GM23338 (cell line): ENCODE measurements at regions not wholly inside any gene's neighbourhood (a gene's known extent, or its start where the extent isn't known, plus 50 kb on each side); places are given as distances from the start of the nearest gene placed in this dataset.

Source experiments
- ATAC-seq: fragments of 200-7000 bp; cut with Tn5 transposase; 3 replicates; pipeline ENCODE4 v1.9.1; 2020
- DNase-seq: peaks from one replicate; pipeline ENCODE4 v3.0.0-alpha.2; 2015; ENCODE audit warnings: low spot score
- H2AFZ ChIP-seq: fragments of 200-600 bp; sonication (generic); 2 replicates; pipeline ENCODE4 v1.8.0; 2016; ENCODE audit warnings: antibody characterized with exemption, mild to moderate bottlenecking, moderate library complexity
- H3F3A ChIP-seq: fragments of 200-600 bp; sonication (generic); replicated peaks from 2 replicates; pipeline ENCODE4 v1.8.0; 2017; ENCODE audit warnings: antibody characterized with exemption, mixed run types, low read depth
- H3K27ac ChIP-seq: fragments of 200-600 bp; sonication (generic); 2 replicates; pipeline ENCODE4 v1.6.1; 2016; ENCODE audit warnings: low read depth
- H3K27me3 ChIP-seq: fragments of 200-600 bp; sonication (generic); 2 replicates; pipeline ENCODE4 v1.8.0; 2016; ENCODE audit warnings: mild to moderate bottlenecking, mixed run types, moderate library complexity; ENCODE audit not compliant: insufficient read depth
- H3K36me3 ChIP-seq: fragments of 200-600 bp; sonication (generic); 2 replicates; pipeline ENCODE4 v1.8.0; 2016; ENCODE audit warnings: mild to moderate bottlenecking; ENCODE audit not compliant: insufficient read depth
- H3K4me1 ChIP-seq: fragments of 200-600 bp; sonication (generic); 2 replicates; pipeline ENCODE4 v1.8.0; 2016; ENCODE audit warnings: mild to moderate bottlenecking, moderate library complexity; ENCODE audit not compliant: insufficient read depth
- H3K4me2 ChIP-seq: fragments of 200-600 bp; sonication (generic); 2 replicates; pipeline ENCODE4 v1.7.1; 2017; ENCODE audit warnings: mixed run types
- H3K4me3 ChIP-seq: fragments of 200-600 bp; sonication (generic); 2 replicates; pipeline ENCODE4 v1.6.1; 2016; ENCODE audit warnings: mixed run types
- H3K79me2 ChIP-seq: fragments of 200-600 bp; sonication (generic); replicated peaks from 2 replicates; pipeline ENCODE4 v1.8.0; 2017; ENCODE audit warnings: mild to moderate bottlenecking; ENCODE audit not compliant: insufficient read depth
- H3K9me2 ChIP-seq: fragments of 200-600 bp; sonication (generic); 2 replicates; pipeline ENCODE4 v1.8.0; 2017; ENCODE audit not compliant: insufficient read depth
- H4K20me1 ChIP-seq: fragments of 200-600 bp; sonication (generic); replicated peaks from 2 replicates; pipeline ENCODE4 v1.8.0; 2017; ENCODE audit warnings: mild to moderate bottlenecking; ENCODE audit not compliant: insufficient read depth
- H3K27ac Mint-ChIP-seq: 2 replicates; pipeline ENCODE4 v1.8.0; 2020; ENCODE audit warnings: inconsistent platforms, mild to moderate bottlenecking, moderate library complexity, mixed read lengths
- H3K27me3 Mint-ChIP-seq: 3 replicates; pipeline ENCODE4 v1.8.0; 2022; ENCODE audit warnings: low read depth, mild to moderate bottlenecking, moderate library complexity, mixed read lengths, inconsistent platforms; ENCODE audit not compliant: insufficient read depth, poor library complexity
- H3K36me3 Mint-ChIP-seq: 3 replicates; pipeline ENCODE4 v1.8.0; 2021; ENCODE audit warnings: low read depth, mild to moderate bottlenecking, inconsistent platforms, moderate library complexity, mixed read lengths
- H3K4me1 Mint-ChIP-seq: 3 replicates; pipeline ENCODE4 v1.8.0; 2020; ENCODE audit warnings: mild to moderate bottlenecking, inconsistent platforms, mixed read lengths
- H3K4me3 Mint-ChIP-seq: 3 replicates; pipeline ENCODE4 v1.8.0; 2021; ENCODE audit warnings: moderate library complexity, mild to moderate bottlenecking, inconsistent platforms, mixed read lengths
- H3K9me3 Mint-ChIP-seq: 3 replicates; pipeline ENCODE4 v1.8.0; 2020; ENCODE audit warnings: moderate library complexity, mild to moderate bottlenecking, inconsistent platforms, mixed read lengths
- CREB1 ChIP-seq: fragments of 250-450 bp; sonication (Bioruptor Pico); IDR thresholded peaks from 2 replicates; pipeline ENCODE4 v1.5.0; 2020; ENCODE audit warnings: low read depth, mild to moderate bottlenecking, moderate library complexity
- ETS1 ChIP-seq: IDR thresholded peaks from 2 replicates; pipeline ENCODE4 v1.6.1; 2016; ENCODE audit warnings: antibody characterized with exemption
- EZH2phosphoT487 ChIP-seq: fragments of 200-600 bp; sonication (generic); IDR thresholded peaks from one replicate; pipeline ENCODE4 v1.8.1; 2018; ENCODE audit warnings: antibody characterized with exemption; ENCODE audit not compliant: unreplicated experiment
- JUNB ChIP-seq: IDR thresholded peaks from one replicate; pipeline ENCODE4 v1.6.1; 2016; ENCODE audit warnings: antibody characterized with exemption; ENCODE audit not compliant: unreplicated experiment
- NANOG ChIP-seq: IDR thresholded peaks from 2 replicates; pipeline ENCODE4 v1.6.1; 2016; ENCODE audit warnings: antibody characterized with exemption, borderline replicate concordance
- POLR2AphosphoS5 ChIP-seq: IDR thresholded peaks from 2 replicates; pipeline ENCODE4 v1.6.1; 2016; ENCODE audit warnings: antibody characterized with exemption, low read depth
- REST ChIP-seq: IDR thresholded peaks from one replicate; pipeline ENCODE4 v1.6.1; 2018; ENCODE audit warnings: antibody characterized with exemption; ENCODE audit not compliant: unreplicated experiment
- STAT1 ChIP-seq: IDR thresholded peaks from one replicate; pipeline ENCODE4 v1.6.1; 2016; ENCODE audit warnings: antibody characterized with exemption; ENCODE audit not compliant: unreplicated experiment
- ZNF114 ChIP-seq: fragments of 250-450 bp; sonication (Bioruptor Pico); IDR thresholded peaks from 2 replicates; pipeline ENCODE4 v1.5.0; 2020; ENCODE audit warnings: mild to moderate bottlenecking, moderate library complexity
- ZNF331 ChIP-seq: fragments of 250-450 bp; sonication (Bioruptor Pico); IDR thresholded peaks from 2 replicates; pipeline ENCODE4 v1.5.0; 2020; ENCODE audit warnings: low read depth, mild to moderate bottlenecking, moderate library complexity
- TF ChIP-seq, protein P1 (sequence below), 2 experiments: fragments of 200-600 bp in 1 of 2; sonication (generic) in 1 of 2; conservative IDR thresholded peaks; 2 replicates each; pipeline versions ENCODE4 v1.5.1 to v1.6.1; 2016 to 2017; ENCODE audit warnings: antibody characterized with exemption in 2 of 2, low read depth in 2 of 2, mild to moderate bottlenecking in 2 of 2, moderate library complexity in 1 of 2

DNA sequence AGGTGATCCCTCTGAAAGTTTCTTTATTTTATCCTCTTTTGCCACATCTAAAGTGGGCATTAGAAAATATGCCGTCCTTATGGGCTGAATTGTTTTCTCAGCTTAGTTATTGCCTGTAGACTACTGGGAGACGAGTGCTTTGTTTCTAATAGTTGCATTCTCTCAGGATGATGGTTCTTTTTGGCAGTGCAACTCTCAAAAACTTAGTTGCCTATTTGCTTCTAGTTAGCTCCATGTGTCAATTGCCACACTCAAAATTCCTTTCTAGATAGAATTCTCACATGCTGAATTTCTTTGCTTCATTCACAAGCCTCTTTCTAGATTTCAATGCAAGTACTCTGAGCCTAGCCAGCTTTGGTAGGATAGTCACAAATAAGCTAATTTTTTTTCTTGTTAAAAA is 155.5 kb downstream of the FGF10 start:
- Mint-ChIP-seq H3K4me1 (peaks cover 12% of the 10 kb centered on the region), H3K27ac (no peak overlapping the region), H3K4me3 (no peak overlapping the region), H3K27me3 (no peaks in the 10 kb centered on the region), H3K36me3 (no peaks in the 10 kb centered on the region), H3K9me3 (no peaks in the 10 kb centered on the region)
- H3K27me3 ChIP-seq = no peaks in the 10 kb centered on the region
- TF ChIP-seq NANOG (no peak), STAT1 (no peak), JUNB (no peak), REST (no peak)
- no peaks in the 10 kb centered on the region for H4K20me1 ChIP-seq
- no peaks in the 10 kb centered on the region for H3F3A ChIP-seq
- H3K4me2 ChIP-seq = no peak overlapping the region
- H2AFZ ChIP-seq = 0 out of 2 replicates have a peak overlapping the region, but pooled peaks have one; percentile 38
- H3K4me1 ChIP-seq = no peaks in the 10 kb centered on the region; the same call in 1 of the 2 replicates
- ATAC-seq = no peak
- no peak overlapping the region for H3K4me3 ChIP-seq
- no peak for DNase-seq
- H3K27ac ChIP-seq = no peak overlapping the region
- H3K79me2 ChIP-seq = no peaks in the 10 kb centered on the region
- H3K36me3 ChIP-seq = no peaks in the 10 kb centered on the region
- H3K9me2 ChIP-seq = no peaks in the 10 kb centered on the region; the same call in 1 of the 2 replicates

GRCh38 chr5:44225231-44226160 is 163.7 kb downstream of the FGF10 start:
- Histone ChIP-seq H4K20me1 (no peaks in the 10 kb centered on the region), H3K4me3 (no peak overlapping the region), H3K36me3 (no peaks in the 10 kb centered on the region), H2AFZ (no peak overlapping the region), H3K9me2 (peaks cover 9% of the 10 kb centered on the region), H3F3A (no peaks in the 10 kb centered on the region), H3K4me2 (no peak overlapping the region), H3K79me2 (no peaks in the 10 kb centered on the region), H3K4me1 (no peaks in the 10 kb centered on the region), H3K27ac (no peak overlapping the region), H3K27me3 (no peaks in the 10 kb centered on the region)
- Mint-ChIP-seq H3K9me3 (no peaks in the 10 kb centered on the region), H3K4me3 (no peak overlapping the region), H3K27me3 (no peaks in the 10 kb centered on the region), H3K27ac (no peak overlapping the region), H3K36me3 (no peaks in the 10 kb centered on the region), H3K4me1 (no peaks in the 10 kb centered on the region)
- no peak for DNase-seq
- no peak for ATAC-seq
- TF ChIP-seq, protein P1, sequence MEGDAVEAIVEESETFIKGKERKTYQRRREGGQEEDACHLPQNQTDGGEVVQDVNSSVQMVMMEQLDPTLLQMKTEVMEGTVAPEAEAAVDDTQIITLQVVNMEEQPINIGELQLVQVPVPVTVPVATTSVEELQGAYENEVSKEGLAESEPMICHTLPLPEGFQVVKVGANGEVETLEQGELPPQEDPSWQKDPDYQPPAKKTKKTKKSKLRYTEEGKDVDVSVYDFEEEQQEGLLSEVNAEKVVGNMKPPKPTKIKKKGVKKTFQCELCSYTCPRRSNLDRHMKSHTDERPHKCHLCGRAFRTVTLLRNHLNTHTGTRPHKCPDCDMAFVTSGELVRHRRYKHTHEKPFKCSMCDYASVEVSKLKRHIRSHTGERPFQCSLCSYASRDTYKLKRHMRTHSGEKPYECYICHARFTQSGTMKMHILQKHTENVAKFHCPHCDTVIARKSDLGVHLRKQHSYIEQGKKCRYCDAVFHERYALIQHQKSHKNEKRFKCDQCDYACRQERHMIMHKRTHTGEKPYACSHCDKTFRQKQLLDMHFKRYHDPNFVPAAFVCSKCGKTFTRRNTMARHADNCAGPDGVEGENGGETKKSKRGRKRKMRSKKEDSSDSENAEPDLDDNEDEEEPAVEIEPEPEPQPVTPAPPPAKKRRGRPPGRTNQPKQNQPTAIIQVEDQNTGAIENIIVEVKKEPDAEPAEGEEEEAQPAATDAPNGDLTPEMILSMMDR (conservative IDR thresholded peaks at IDR 0.05; ENCODE audit: low read depth in 2 of 2) = no peak
- TF ChIP-seq CREB1 (CRISPR knock-in tag) (no peak), ETS1 (no peak), ZNF331 (CRISPR knock-in tag) (no peak), POLR2AphosphoS5 (no peak), JUNB (no peak), EZH2phosphoT487 (no peak), ZNF114 (CRISPR knock-in tag) (no peak), NANOG (no peak)
